ENCODE measurements at regions not wholly inside any gene's neighbourhood (a gene's known extent, or its start where the extent isn't known, plus 50 kb on each side); places are given as distances from the start of the nearest gene placed in this dataset.

GRCh38 chr1:113280581-113280980 is 109.7 kb upstream of the MAGI3 start:
- no peaks in the 10 kb centered on the region for H3K9me3 ChIP-seq
- WGBS, 2 donors: 79 to 87% methylated on average over 1 of the region's 1 CpG
- H3K27me3 ChIP-seq: peaks cover 0 to 5% (median 0%) of the 10 kb centered on the region in 7 donors
- DNase-seq (no peak), ATAC-seq (no peak)
- no peaks in the 10 kb centered on the region for H3K36me3 ChIP-seq
- TF ChIP-seq, protein P1, sequence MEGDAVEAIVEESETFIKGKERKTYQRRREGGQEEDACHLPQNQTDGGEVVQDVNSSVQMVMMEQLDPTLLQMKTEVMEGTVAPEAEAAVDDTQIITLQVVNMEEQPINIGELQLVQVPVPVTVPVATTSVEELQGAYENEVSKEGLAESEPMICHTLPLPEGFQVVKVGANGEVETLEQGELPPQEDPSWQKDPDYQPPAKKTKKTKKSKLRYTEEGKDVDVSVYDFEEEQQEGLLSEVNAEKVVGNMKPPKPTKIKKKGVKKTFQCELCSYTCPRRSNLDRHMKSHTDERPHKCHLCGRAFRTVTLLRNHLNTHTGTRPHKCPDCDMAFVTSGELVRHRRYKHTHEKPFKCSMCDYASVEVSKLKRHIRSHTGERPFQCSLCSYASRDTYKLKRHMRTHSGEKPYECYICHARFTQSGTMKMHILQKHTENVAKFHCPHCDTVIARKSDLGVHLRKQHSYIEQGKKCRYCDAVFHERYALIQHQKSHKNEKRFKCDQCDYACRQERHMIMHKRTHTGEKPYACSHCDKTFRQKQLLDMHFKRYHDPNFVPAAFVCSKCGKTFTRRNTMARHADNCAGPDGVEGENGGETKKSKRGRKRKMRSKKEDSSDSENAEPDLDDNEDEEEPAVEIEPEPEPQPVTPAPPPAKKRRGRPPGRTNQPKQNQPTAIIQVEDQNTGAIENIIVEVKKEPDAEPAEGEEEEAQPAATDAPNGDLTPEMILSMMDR (IDR thresholded peaks at IDR 0.05): no peak
- intact Hi-C loops (cut with DNase I): no loop called here
- no peak overlapping the region for H3K27ac ChIP-seq
- peaks cover 0 to 5% (median 0%) of the 10 kb centered on the region in 9 donors for H3K4me1 ChIP-seq
- no peak overlapping the region for H3K4me3 ChIP-seq

GRCh38 chr1:113281550-113281949 is 108.8 kb upstream of the MAGI3 start:
- Histone ChIP-seq H3K4me1 (peaks cover 0 to 5% (median 0%) of the 10 kb centered on the region in 9 donors), H3K27me3 (no peaks in the 10 kb centered on the region), H3K27ac (no peak overlapping the region), H3K9me3 (no peaks in the 10 kb centered on the region), H3K36me3 (no peaks in the 10 kb centered on the region), H3K4me3 (no peak overlapping the region)
- TF ChIP-seq, protein P1 (IDR thresholded peaks at IDR 0.05): no peak
- intact Hi-C loops (cut with DNase I): no loop called here
- DNase-seq: no peak
- ATAC-seq: no peak

DNA sequence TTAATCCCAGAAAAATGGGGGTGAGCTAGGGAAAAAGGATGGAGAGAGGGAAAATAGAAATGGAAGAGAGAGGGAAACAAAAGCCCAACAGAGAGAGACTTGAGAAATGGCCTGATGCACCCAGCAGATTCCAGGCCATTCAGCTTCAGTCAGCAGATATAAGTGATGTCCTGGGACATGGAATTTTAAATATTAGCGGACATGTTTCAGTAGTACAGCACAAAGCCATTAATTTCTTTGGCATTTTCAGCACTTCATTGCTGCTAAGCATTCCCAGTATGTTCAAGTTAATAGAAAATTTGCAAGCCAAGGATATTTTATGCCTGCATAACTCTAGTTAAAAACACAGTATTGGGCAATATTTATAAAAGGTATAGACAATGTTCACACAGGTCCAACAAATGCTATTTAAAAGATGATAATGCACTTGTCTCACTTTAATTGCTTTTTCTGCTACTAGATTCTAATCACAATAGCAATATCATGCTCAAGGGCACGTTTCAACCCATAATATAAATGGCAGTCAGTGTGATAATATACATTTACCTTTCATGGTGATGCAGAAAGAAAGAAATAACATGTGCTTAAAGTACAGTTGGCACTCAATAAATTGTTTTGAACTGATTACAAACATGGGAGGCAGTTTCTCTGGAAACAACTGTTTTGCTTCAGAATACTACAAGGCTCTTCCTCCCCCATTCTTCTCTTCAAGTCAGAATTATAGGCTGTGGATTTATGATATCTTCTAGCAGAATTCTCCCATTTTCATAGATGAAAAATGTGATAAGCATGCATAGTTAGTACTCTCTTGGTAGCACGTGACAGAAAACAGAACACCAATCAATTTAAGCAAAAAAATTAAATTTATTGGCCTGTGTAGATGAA is 108.1 kb upstream of the MAGI3 start:
- H3K4me3 ChIP-seq: no peak overlapping the region
- ATAC-seq (no peak), DNase-seq (no peak)
- WGBS, 2 donors: 78 to 81% methylated on average over 3 of the region's 3 CpGs
- H3K4me1 ChIP-seq: peaks cover 0 to 5% (median 0%) of the 10 kb centered on the region in 9 donors
- TF ChIP-seq, protein P1 (IDR thresholded peaks at IDR 0.05): no peak
- no peaks in the 10 kb centered on the region for H3K9me3 ChIP-seq
- no peaks in the 10 kb centered on the region for H3K36me3 ChIP-seq
- no peaks in the 10 kb centered on the region for H3K27me3 ChIP-seq
- no peak overlapping the region for H3K27ac ChIP-seq
- intact Hi-C loops (cut with DNase I): no loop called here

- ATAC-seq: no peak
- no peaks in the 10 kb centered on the region for H3K27me3 ChIP-seq
- intact Hi-C loops (cut with DNase I): no loop called here
- no peaks in the 10 kb centered on the region for H3K9me3 ChIP-seq
- no peaks in the 10 kb centered on the region for H3K36me3 ChIP-seq
- peaks cover 0 to 5% (median 0%) of the 10 kb centered on the region in 9 donors for H3K4me1 ChIP-seq
- H3K27ac ChIP-seq: no peak overlapping the region
- no peak for DNase-seq
- WGBS, 2 donors: 80 to 87% methylated on average over 11 of the region's 11 CpGs
- no peak overlapping the region for H3K4me3 ChIP-seq
- TF ChIP-seq, protein P1 (IDR thresholded peaks at IDR 0.05): no peak
Observed at GRCh38 chr1:113282893-113283285, 107.4 kb upstream of the MAGI3 start.

Data from heart right ventricle (tissue), 16 donors.